Uterus (tissue), 3 donors: ENCODE measurements at regions not wholly inside any gene's neighbourhood (a gene's known extent, or its start where the extent isn't known, plus 50 kb on each side); places are given as distances from the start of the nearest gene placed in this dataset.

Source experiments
- DNase-seq, 2 donors: peaks; one replicate each; pipeline ENCODE4 v3.0.0-alpha.2; 2019 to 2020
- H3K27ac ChIP-seq, 2 donors: fragments of 200-600 bp; sonication (generic); 1 replicate in 1 of 2; 2 replicates in 1 of 2; pipeline ENCODE4 v1.5.1; 2016 to 2018
- H3K27me3 ChIP-seq, 2 donors: fragments of 200-600 bp; sonication (generic); one replicate each; pipeline ENCODE4 v1.5.1; 2018 to 2019; ENCODE audit warnings: control low read depth in 1 of 2
- H3K36me3 ChIP-seq, 2 donors: fragments of 200-600 bp; sonication (generic); one replicate each; pipeline ENCODE4 v1.5.1; 2019; ENCODE audit warnings: control low read depth in 1 of 2
- H3K4me1 ChIP-seq, 2 donors: fragments of 200-600 bp; sonication (generic); one replicate each; pipeline ENCODE4 v1.5.1; 2018 to 2019; ENCODE audit warnings: control low read depth in 1 of 2
- H3K4me3 ChIP-seq, 2 donors: fragments of 200-600 bp; sonication (generic); 1 replicate in 1 of 2; 2 replicates in 1 of 2; pipeline ENCODE4 v1.5.1; 2018 to 2019; ENCODE audit warnings: mild to moderate bottlenecking in 1 of 2
- H3K9me3 ChIP-seq, 2 donors: fragments of 200-600 bp; sonication (generic); one replicate each; pipeline ENCODE4 v1.5.1; 2019; ENCODE audit warnings: control low read depth in 1 of 2
- CTCF ChIP-seq, 4 experiments: fragments of 200-600 bp in 2 of 4; fragments of 450-650 bp in 2 of 4; sonication (generic) in 2 of 4; IDR thresholded peaks; one replicate each; pipeline ENCODE4 v1.5.1; 2016 to 2019; ENCODE audit warnings: antibody characterized with exemption in 4 of 4, mild to moderate bottlenecking in 2 of 4, moderate library complexity in 1 of 4
- POLR2A ChIP-seq, 2 donors: fragments of 450-650 bp; IDR thresholded peaks; one replicate each; pipeline ENCODE4 v1.6.1; 2016; ENCODE audit warnings: antibody characterized with exemption in 2 of 2, mild to moderate bottlenecking in 1 of 2, moderate library complexity in 1 of 2
- intact Hi-C: fragments of 100-400 bp; cut with DNase I; formaldehyde crosslinking; loops from one replicate; pipeline ENCODE4 v1.15.1; 2023; ENCODE audit warnings: low total_unique reads
- donor health status: DM: yes; HTN: yes; CAD: no.

DNA sequence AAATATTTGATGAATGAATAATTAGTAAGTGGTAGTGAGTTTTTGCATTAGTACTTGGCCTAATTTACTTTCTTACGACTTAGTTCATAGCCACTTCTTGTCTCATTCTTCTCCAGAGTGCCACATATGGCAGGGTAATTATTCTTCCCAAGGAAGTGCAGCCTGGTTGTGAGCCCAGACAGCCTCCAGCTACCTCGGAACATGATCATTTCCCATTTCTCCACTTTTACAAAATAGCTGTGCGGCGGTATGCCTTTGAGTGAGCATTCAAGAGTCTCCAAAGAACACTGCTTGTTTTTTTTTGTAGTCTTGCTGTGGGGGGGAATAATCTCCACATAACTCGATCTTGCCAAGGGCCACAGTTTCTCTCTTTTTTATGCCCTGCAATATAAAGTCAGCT is 765.0 kb downstream of the HDGFL1 start:
- H3K27me3 ChIP-seq: no peaks in the 10 kb centered on the region
- H3K36me3 ChIP-seq: no peaks in the 10 kb centered on the region
- no peaks in the 10 kb centered on the region for H3K4me1 ChIP-seq
- TF ChIP-seq POLR2A (IDR thresholded peaks at IDR 0.05): no peak
- no peak for TF ChIP-seq CTCF (IDR thresholded peaks at IDR 0.05)
- no peak for DNase-seq
- no peak overlapping the region for H3K27ac ChIP-seq
- no peaks in the 10 kb centered on the region for H3K9me3 ChIP-seq
- intact Hi-C loops: no loop called here
- no peak overlapping the region for H3K4me3 ChIP-seq

GRCh38 chr6:23335894-23336293 is 766.5 kb downstream of the HDGFL1 start:
- no peak for DNase-seq
- intact Hi-C loops: no loop called here

GRCh38 chr6:23339268-23339667 is 769.9 kb downstream of the HDGFL1 start:
- Histone ChIP-seq H3K4me3 (no peak overlapping the region), H3K27ac (no peak overlapping the region), H3K27me3 (no peaks in the 10 kb centered on the region), H3K36me3 (no peaks in the 10 kb centered on the region), H3K9me3 (no peaks in the 10 kb centered on the region), H3K4me1 (no peaks in the 10 kb centered on the region)
- intact Hi-C loops: no loop called here
- TF ChIP-seq POLR2A (IDR thresholded peaks at IDR 0.05) (no peak), CTCF (IDR thresholded peaks at IDR 0.05) (no peak)
- DNase-seq: no peak

More at GRCh38 chr6:23335894-23336293, 766.5 kb downstream of the HDGFL1 start:
- Histone ChIP-seq H3K4me3 (no peak overlapping the region), H3K9me3 (no peaks in the 10 kb centered on the region), H3K27me3 (no peaks in the 10 kb centered on the region), H3K27ac (no peak overlapping the region), H3K4me1 (no peaks in the 10 kb centered on the region), H3K36me3 (no peaks in the 10 kb centered on the region)
- no peak for TF ChIP-seq POLR2A (IDR thresholded peaks at IDR 0.05)
- no peak for TF ChIP-seq CTCF (IDR thresholded peaks at IDR 0.05)

DNA sequence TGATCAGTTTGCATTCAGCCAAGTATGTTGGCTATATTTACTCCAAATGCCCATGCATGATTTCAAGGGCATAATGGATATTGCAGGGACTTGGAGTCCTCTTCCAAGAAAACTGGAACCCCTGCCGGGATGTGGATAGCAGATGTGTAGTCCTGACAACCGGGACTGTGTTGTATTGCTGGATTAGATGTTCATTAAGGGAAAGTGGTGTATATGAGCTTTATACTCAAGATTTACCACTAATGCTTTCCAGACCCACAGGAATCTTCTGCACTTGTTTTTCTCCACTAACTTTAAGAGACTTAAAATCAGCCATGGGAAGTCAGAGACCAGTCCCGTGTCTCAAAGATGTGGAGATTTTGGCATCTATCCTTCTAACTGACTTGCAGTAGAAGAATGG is 770.9 kb downstream of the HDGFL1 start:
- TF ChIP-seq CTCF (IDR thresholded peaks at IDR 0.05) (no peak), POLR2A (IDR thresholded peaks at IDR 0.05) (no peak)
- no peaks in the 10 kb centered on the region for H3K36me3 ChIP-seq
- intact Hi-C loops: no loop called here
- no peaks in the 10 kb centered on the region for H3K4me1 ChIP-seq
- H3K27ac ChIP-seq: no peak overlapping the region
- H3K4me3 ChIP-seq: no peak overlapping the region
- no peaks in the 10 kb centered on the region for H3K9me3 ChIP-seq
- DNase-seq: no peak
- no peaks in the 10 kb centered on the region for H3K27me3 ChIP-seq

- no peaks in the 10 kb centered on the region for H3K4me1 ChIP-seq
- no peak overlapping the region for H3K27ac ChIP-seq
- no peaks in the 10 kb centered on the region for H3K27me3 ChIP-seq
- intact Hi-C loops: no loop called here
- no peaks in the 10 kb centered on the region for H3K9me3 ChIP-seq
- H3K36me3 ChIP-seq: no peaks in the 10 kb centered on the region
- no peak overlapping the region for H3K4me3 ChIP-seq
- DNase-seq: no peak
- TF ChIP-seq CTCF (IDR thresholded peaks at IDR 0.05) (no peak), POLR2A (IDR thresholded peaks at IDR 0.05) (no peak)
These were observed 774.4 kb downstream of the HDGFL1 start for GRCh38 chr6:23343610-23344306.
